Mesendoderm (in vitro differentiated cells): ENCODE measurements at regions not wholly inside any gene's neighbourhood (a gene's known extent, or its start where the extent isn't known, plus 50 kb on each side); places are given as distances from the start of the nearest gene placed in this dataset.

Experiments used
- DNase-seq: peaks from one replicate; pipeline ENCODE4 v3.0.0; 2013
- H2AK5ac ChIP-seq: 2 replicates; pipeline ENCODE4 v1.6.1; 2013; ENCODE audit warnings: low read length, inconsistent platforms
- H2BK120ac ChIP-seq: 2 replicates; pipeline ENCODE4 v1.6.1; 2013; ENCODE audit warnings: low read depth, mild to moderate bottlenecking, low read length, moderate library complexity, mixed read lengths
- H2BK15ac ChIP-seq: replicated peaks from 2 replicates; pipeline ENCODE4 v1.6.1; 2013; ENCODE audit warnings: low read depth, mild to moderate bottlenecking, moderate library complexity
- H2BK5ac ChIP-seq: 2 replicates; pipeline ENCODE4 v1.6.1; 2013; ENCODE audit warnings: low read length, inconsistent platforms
- H3K18ac ChIP-seq: 2 replicates; pipeline ENCODE4 v1.6.1; 2013; ENCODE audit warnings: mild to moderate bottlenecking, low read length, mixed read lengths
- H3K23ac ChIP-seq: one replicate; pipeline ENCODE4 v1.6.1; 2013; ENCODE audit warnings: low read length
- H3K27ac ChIP-seq: 2 replicates; pipeline ENCODE4 v1.5.1; 2013; ENCODE audit warnings: low read depth, mild to moderate bottlenecking, inconsistent platforms, low read length, moderate library complexity
- H3K27me3 ChIP-seq: 2 replicates; pipeline ENCODE4 v1.6.1; 2013; ENCODE audit warnings: low read length, control low read depth, mild to moderate bottlenecking, inconsistent platforms; ENCODE audit not compliant: insufficient read depth, poor library complexity
- H3K36me3 ChIP-seq: 2 replicates; pipeline ENCODE4 v1.6.1; 2013; ENCODE audit warnings: low read length, inconsistent platforms; ENCODE audit not compliant: control insufficient read depth, insufficient read depth
- H3K4ac ChIP-seq: one replicate; pipeline ENCODE4 v1.6.1; 2013; ENCODE audit warnings: low read depth, mild to moderate bottlenecking, low read length, moderate library complexity
- H3K4me1 ChIP-seq: 2 replicates; pipeline ENCODE4 v1.6.1; 2013; ENCODE audit warnings: low read depth, low read length, inconsistent platforms; ENCODE audit not compliant: control insufficient read depth
- H3K4me2 ChIP-seq: 2 replicates; pipeline ENCODE4 v1.6.1; 2013; ENCODE audit warnings: low read length
- H3K4me3 ChIP-seq: 2 replicates; pipeline ENCODE4 v1.5.1; 2013; ENCODE audit warnings: mild to moderate bottlenecking, low read length
- H3K56ac ChIP-seq: one replicate; pipeline ENCODE4 v1.6.1; 2013; ENCODE audit warnings: low read length
- H3K79me1 ChIP-seq: 2 replicates; pipeline ENCODE4 v1.6.1; 2013; ENCODE audit warnings: low read length, inconsistent platforms
- H3K79me2 ChIP-seq: 2 replicates; pipeline ENCODE4 v1.6.1; 2013; ENCODE audit warnings: mild to moderate bottlenecking, low read length; ENCODE audit not compliant: control insufficient read depth, insufficient read depth
- H3K9ac ChIP-seq: 2 replicates; pipeline ENCODE4 v1.6.1; 2013; ENCODE audit warnings: low read length, inconsistent platforms
- H4K5ac ChIP-seq: one replicate; pipeline ENCODE4 v1.6.1; 2013; ENCODE audit warnings: low read length
- H4K8ac ChIP-seq: one replicate; pipeline ENCODE4 v1.6.1; 2013; ENCODE audit warnings: low read depth, mild to moderate bottlenecking, control low read depth, low read length, moderate library complexity
- WGBS: extraction: QIAGEN DNeasy Blood & Tissue Kit; methylation state at CpG from one replicate; pipeline ENCODE4 v1.1.7; 2013; ENCODE audit warnings: low lambda C conversion rate, missing lambda C conversion rate; ENCODE audit not compliant: insufficient coverage; ENCODE audit errors: extremely low coverage; 5-methylcytosine and 5-hydroxymethylcytosine counted together

DNA sequence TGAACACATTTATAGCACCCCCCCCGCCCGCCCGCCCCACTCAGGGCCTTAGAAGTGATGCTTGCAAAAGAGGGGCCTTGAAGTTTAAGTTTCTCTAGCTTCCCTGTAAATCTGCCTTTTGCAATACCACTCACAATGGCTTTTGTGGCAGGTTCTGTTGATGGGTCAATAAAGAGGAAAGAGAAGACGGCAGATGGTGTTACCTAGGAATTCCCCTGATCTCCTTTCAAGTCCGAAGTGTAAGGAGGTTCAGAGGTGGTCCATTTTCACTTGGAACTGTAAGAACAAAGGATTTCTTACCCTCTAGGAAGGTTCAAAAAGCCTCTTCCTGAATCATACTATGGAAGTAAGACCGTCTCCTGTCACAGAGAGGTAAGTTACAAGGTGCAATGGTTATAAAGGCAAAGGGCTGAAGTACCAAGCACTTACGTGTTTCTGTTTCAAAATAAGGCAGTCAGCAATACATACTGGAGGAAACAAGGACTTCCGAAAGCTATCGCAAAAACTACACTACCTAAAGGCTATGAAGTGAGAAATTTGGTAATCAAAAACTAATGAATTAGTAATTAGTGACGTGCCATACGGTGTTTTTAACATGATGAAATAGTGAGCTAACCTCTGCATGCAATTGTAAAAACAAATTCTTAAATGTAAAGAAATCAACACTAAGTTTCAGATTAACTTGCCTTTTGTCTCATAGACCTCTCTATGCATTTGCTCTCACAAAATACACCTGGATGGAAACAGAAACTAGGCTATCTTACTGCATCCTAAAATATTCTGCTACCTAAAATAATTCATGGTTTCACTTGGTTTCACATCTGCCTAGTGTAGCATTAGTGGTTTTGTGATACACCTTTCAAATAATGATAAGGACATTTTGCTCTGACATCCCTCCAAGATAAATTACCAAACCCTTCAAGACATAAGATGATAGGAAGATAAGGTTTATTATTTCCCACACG is 589.4 kb upstream of the FAM174A start:
- Histone ChIP-seq H3K23ac (no peak overlapping the region), H3K4ac (no peak overlapping the region), H2BK15ac (no peak overlapping the region), H3K4me1 (no peaks in the 10 kb centered on the region), H2BK120ac (no peak overlapping the region), H3K79me2 (no peaks in the 10 kb centered on the region), H3K36me3 (no peaks in the 10 kb centered on the region), H3K56ac (no peak overlapping the region), H3K79me1 (no peaks in the 10 kb centered on the region), H3K27me3 (no peaks in the 10 kb centered on the region), H3K18ac (no peak overlapping the region), H2AK5ac (no peak overlapping the region), H4K5ac (no peak overlapping the region), H3K4me3 (no peak overlapping the region), H3K4me2 (no peak overlapping the region), H2BK5ac (no peak overlapping the region), H4K8ac (no peak overlapping the region), H3K27ac (no peak overlapping the region), H3K9ac (no peak overlapping the region)
- WGBS: no CpG with 5 or more reads among the region's 12 CpGs
- DNase-seq: no peak

- Histone ChIP-seq H2BK15ac (no peak overlapping the region), H3K23ac (no peak overlapping the region), H3K9ac (no peak overlapping the region), H2BK5ac (no peak overlapping the region), H3K4me1 (no peaks in the 10 kb centered on the region), H3K79me1 (no peaks in the 10 kb centered on the region), H3K4me3 (no peak overlapping the region), H3K4me2 (no peak overlapping the region), H3K4ac (no peak overlapping the region), H3K79me2 (no peaks in the 10 kb centered on the region), H3K27ac (no peak overlapping the region), H3K18ac (no peak overlapping the region), H2BK120ac (no peak overlapping the region), H3K27me3 (no peaks in the 10 kb centered on the region), H3K56ac (no peak overlapping the region), H2AK5ac (no peak overlapping the region), H3K36me3 (no peaks in the 10 kb centered on the region), H4K8ac (no peak overlapping the region), H4K5ac (no peak overlapping the region)
- peak; percentile 1 for DNase-seq
Observed at GRCh38 chr5:99940540-99940939, 594.6 kb upstream of the FAM174A start.

- Histone ChIP-seq H4K8ac (no peak overlapping the region), H4K5ac (no peak overlapping the region), H3K56ac (no peak overlapping the region), H2AK5ac (no peak overlapping the region), H3K36me3 (no peaks in the 10 kb centered on the region), H3K27me3 (no peaks in the 10 kb centered on the region), H3K4ac (no peak overlapping the region), H3K79me2 (no peaks in the 10 kb centered on the region), H2BK120ac (no peak overlapping the region), H3K23ac (no peak overlapping the region), H3K4me2 (no peak overlapping the region), H2BK15ac (no peak overlapping the region), H3K4me3 (no peak overlapping the region), H2BK5ac (no peak overlapping the region), H3K18ac (no peak overlapping the region), H3K27ac (no peak overlapping the region), H3K4me1 (no peaks in the 10 kb centered on the region), H3K9ac (no peak overlapping the region), H3K79me1 (no peaks in the 10 kb centered on the region)
- no CpG with 5 or more reads among the region's 1 CpG for WGBS
- DNase-seq: no peak
Observed at GRCh38 chr5:99936911-99937310, 598.3 kb upstream of the FAM174A start.

- no peak overlapping the region for H4K8ac ChIP-seq
- no peaks in the 10 kb centered on the region for H3K36me3 ChIP-seq
- no peak overlapping the region for H2BK5ac ChIP-seq
- H3K27ac ChIP-seq: no peak overlapping the region
- H3K23ac ChIP-seq: no peak overlapping the region
- H3K27me3 ChIP-seq: no peaks in the 10 kb centered on the region
- H2BK120ac ChIP-seq: no peak overlapping the region
- H2BK15ac ChIP-seq: no peak overlapping the region
- H3K4ac ChIP-seq: no peak overlapping the region
- no peak overlapping the region for H4K5ac ChIP-seq
- no peaks in the 10 kb centered on the region for H3K4me1 ChIP-seq
- H3K9ac ChIP-seq: no peak overlapping the region
- H3K4me3 ChIP-seq: no peak overlapping the region
- no peak for DNase-seq
- H3K79me1 ChIP-seq: no peaks in the 10 kb centered on the region
- H2AK5ac ChIP-seq: no peak overlapping the region
- H3K4me2 ChIP-seq: no peak overlapping the region
- no peaks in the 10 kb centered on the region for H3K79me2 ChIP-seq
- no peak overlapping the region for H3K18ac ChIP-seq
- H3K56ac ChIP-seq: no peak overlapping the region
Observed at GRCh38 chr5:99929806-99930135, 605.4 kb upstream of the FAM174A start.

DNA sequence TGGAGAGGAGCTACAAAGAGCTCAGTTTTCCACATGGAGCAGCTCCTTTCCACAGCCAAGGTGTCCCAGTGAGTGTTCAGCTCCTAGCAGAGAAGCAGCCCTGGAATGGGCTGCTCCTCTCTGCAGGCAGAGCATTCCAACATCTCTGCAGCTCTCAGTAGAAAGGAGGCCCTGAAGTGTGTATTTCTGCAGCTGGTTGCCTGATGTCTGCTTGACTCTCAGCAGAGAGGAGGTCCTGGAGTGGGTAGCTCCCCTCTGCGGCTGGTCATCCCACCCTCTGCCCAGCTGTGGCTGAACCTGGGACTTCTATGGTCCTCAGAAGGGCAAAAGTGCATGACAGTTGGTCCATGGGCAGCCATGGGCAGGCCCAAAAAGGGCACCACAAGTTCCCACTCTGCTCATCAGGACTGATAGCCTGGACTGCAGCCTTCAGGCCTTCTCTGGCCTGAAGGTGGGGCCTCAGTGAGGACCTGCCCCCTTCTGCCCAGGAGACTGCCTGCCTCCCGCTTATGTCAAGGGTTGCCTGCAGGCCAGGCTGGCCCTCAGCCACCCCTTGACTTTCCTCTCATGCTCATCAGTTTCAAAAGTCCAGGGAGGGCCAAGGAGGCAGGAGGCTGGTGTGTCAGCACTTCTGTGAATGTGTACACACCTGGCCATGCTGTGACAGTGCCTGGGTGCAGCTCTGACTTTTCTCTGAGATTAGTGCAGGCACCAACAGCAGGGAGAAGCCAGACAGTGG is 605.9 kb upstream of the FAM174A start:
- no peak overlapping the region for H2BK120ac ChIP-seq
- H2BK15ac ChIP-seq: no peak overlapping the region
- no peak overlapping the region for H3K18ac ChIP-seq
- no peak overlapping the region for H4K8ac ChIP-seq
- H2BK5ac ChIP-seq: no peak overlapping the region
- no peak overlapping the region for H3K4me2 ChIP-seq
- H4K5ac ChIP-seq: no peak overlapping the region
- H3K56ac ChIP-seq: no peak overlapping the region
- H2AK5ac ChIP-seq: no peak overlapping the region
- H3K4me1 ChIP-seq: no peaks in the 10 kb centered on the region
- no peaks in the 10 kb centered on the region for H3K36me3 ChIP-seq
- no peaks in the 10 kb centered on the region for H3K27me3 ChIP-seq
- H3K27ac ChIP-seq: no peak overlapping the region
- DNase-seq: no peak
- no peak overlapping the region for H3K9ac ChIP-seq
- no peak overlapping the region for H3K4ac ChIP-seq
- H3K23ac ChIP-seq: no peak overlapping the region
- no peak overlapping the region for H3K4me3 ChIP-seq
- no peaks in the 10 kb centered on the region for H3K79me1 ChIP-seq
- no CpG with 5 or more reads among the region's 2 CpGs for WGBS
- H3K79me2 ChIP-seq: no peaks in the 10 kb centered on the region
